H1 (cell line): ENCODE measurements at regions not wholly inside any gene's neighbourhood (a gene's known extent, or its start where the extent isn't known, plus 50 kb on each side); places are given as distances from the start of the nearest gene placed in this dataset.

Experiments
- CTCF ChIA-PET: fragments of 300-600 bp; sonication (Branson Sonifier 250); formaldehyde crosslinking; loops from one replicate; lab custom pipeline; 2021; ENCODE audit not compliant: partially characterized antibody; lab: Charles Lee
- POLR2A ChIA-PET: fragments of 300-600 bp; sonication (Branson Sonifier 250); formaldehyde crosslinking; loops from one replicate; lab custom pipeline; 2021; ENCODE audit warnings: inconsistent platforms; ENCODE audit not compliant: partially characterized antibody; lab: Charles Lee
- DNase-seq, 2 experiments: peaks; one replicate each; pipeline versions ENCODE4 v3.0.0 to v3.0.0-alpha.2; 2010 to 2022; ENCODE audit warnings: low spot score in 2 of 2, low read depth in 1 of 2, mixed read lengths in 1 of 2
- FAIRE-seq: peaks from 2 replicates; lab custom pipeline; 2011; peaks lifted over from hg19 to GRCh38; lab: Jason Lieb, UNC
- H2AFZ ChIP-seq: 2 replicates; pipeline ENCODE4 v1.8.1; 2012; ENCODE audit warnings: low read length, inconsistent platforms
- H2AK5ac ChIP-seq: 2 replicates; pipeline ENCODE4 v1.6.1; 2013; ENCODE audit warnings: low read depth, low read length
- H2BK120ac ChIP-seq: replicated peaks from 2 replicates; pipeline ENCODE3; 2013; ENCODE audit warnings: low read depth, low read length, inconsistent platforms
- H2BK12ac ChIP-seq: 2 replicates; pipeline ENCODE4 v1.6.1; 2013; ENCODE audit warnings: low read depth, low read length
- H2BK15ac ChIP-seq: 2 replicates; pipeline ENCODE4 v1.6.1; 2013; ENCODE audit warnings: low read length
- H2BK20ac ChIP-seq: 2 replicates; pipeline ENCODE4 v1.6.1; 2013; ENCODE audit warnings: low read length
- H2BK5ac ChIP-seq: 2 replicates; pipeline ENCODE4 v1.6.1; 2013; ENCODE audit warnings: low read depth, low read length
- H3K14ac ChIP-seq: 2 replicates; pipeline ENCODE4 v1.6.1; 2013; ENCODE audit warnings: inconsistent platforms; ENCODE audit not compliant: insufficient read length
- H3K18ac ChIP-seq: 2 replicates; pipeline ENCODE4 v1.6.1; 2013; ENCODE audit warnings: low read length; ENCODE audit errors: extremely low read depth
- H3K23ac ChIP-seq: 2 replicates; pipeline ENCODE4 v1.6.1; 2013; ENCODE audit warnings: inconsistent platforms; ENCODE audit not compliant: insufficient read length
- H3K23me2 ChIP-seq: 2 replicates; pipeline ENCODE4 v1.6.1; 2013; ENCODE audit warnings: low read depth, low read length
- H3K27ac ChIP-seq: 2 replicates; pipeline ENCODE4 v1.6.1; 2011; ENCODE audit warnings: low read depth, low read length, inconsistent platforms
- H3K27me3 ChIP-seq, 4 experiments: replicated peaks in 1 of 4; 1 replicate in 1 of 4; 2 replicates in 3 of 4; pipeline versions ENCODE4 v1.6.1 to v1.8.1; 2011 to 2013; ENCODE audit warnings: low read length in 3 of 4, mild to moderate bottlenecking in 3 of 4, inconsistent platforms in 2 of 4, mixed read lengths in 2 of 4, moderate library complexity in 1 of 4; ENCODE audit not compliant: control insufficient read depth in 3 of 4, insufficient read depth in 3 of 4; ENCODE audit errors: extremely low read depth in 1 of 4
- H3K36me3 ChIP-seq, 4 experiments: 2 replicates each; pipeline versions ENCODE4 v1.6.1 to v1.8.1; 2011 to 2013; ENCODE audit warnings: mild to moderate bottlenecking in 4 of 4, low read length in 3 of 4, moderate library complexity in 2 of 4, control low read depth in 1 of 4, inconsistent platforms in 1 of 4; ENCODE audit not compliant: insufficient read depth in 4 of 4, control insufficient read depth in 2 of 4
- H3K4ac ChIP-seq: replicated peaks from 2 replicates; pipeline ENCODE3; 2013; ENCODE audit warnings: low read length, low read depth, mixed read lengths, inconsistent platforms; ENCODE audit not compliant: insufficient read length
- H3K4me1 ChIP-seq, 4 experiments: replicated peaks in 1 of 4; 1 replicate in 1 of 4; 2 replicates in 3 of 4; pipeline versions ENCODE4 v1.6.1 to v1.8.1; 2011 to 2013; ENCODE audit warnings: low read length in 3 of 4, inconsistent platforms in 2 of 4, mixed read lengths in 1 of 4; ENCODE audit not compliant: insufficient read depth in 4 of 4, control insufficient read depth in 3 of 4
- H3K4me2 ChIP-seq, 2 experiments: 2 replicates each; pipeline versions ENCODE4 v1.6.1 to v1.8.1; 2011 to 2013; ENCODE audit warnings: low read depth in 2 of 2, low read length in 2 of 2, control low read depth in 1 of 2, inconsistent platforms in 1 of 2, mild to moderate bottlenecking in 1 of 2; ENCODE audit not compliant: insufficient read depth in 1 of 2
- H3K4me3 ChIP-seq, 4 experiments: fragments of 200-600, 300-600 bp in 1 of 4; sonication (generic), shearing (Covaris generic), sonication (Bioruptor Twin) in 1 of 4; 2 replicates each; pipeline versions ENCODE4 v1.5.1 to v1.8.1; 2011 to 2016; ENCODE audit warnings: low read length in 4 of 4, low read depth in 3 of 4, control low read depth in 2 of 4, inconsistent platforms in 2 of 4, mild to moderate bottlenecking in 2 of 4, mixed read lengths in 1 of 4, moderate library complexity in 1 of 4; ENCODE audit not compliant: insufficient read depth in 2 of 4; ENCODE audit errors: extremely low read depth in 1 of 4
- H3K56ac ChIP-seq: replicated peaks from 2 replicates; pipeline ENCODE3; 2013; ENCODE audit warnings: low read depth, mild to moderate bottlenecking, mixed read lengths, low read length, inconsistent platforms; ENCODE audit not compliant: insufficient read length
- H3K79me1 ChIP-seq: 2 replicates; pipeline ENCODE4 v1.6.1; 2013; ENCODE audit warnings: low read depth, low read length, control low read depth
- H3K79me2 ChIP-seq, 2 experiments: 2 replicates each; pipeline versions ENCODE4 v1.6.1 to v1.8.1; 2012 to 2013; ENCODE audit warnings: low read length in 2 of 2, mild to moderate bottlenecking in 2 of 2, inconsistent platforms in 1 of 2; ENCODE audit not compliant: insufficient read depth in 2 of 2, control insufficient read depth in 1 of 2
- H3K9ac ChIP-seq, 4 experiments: replicated peaks in 1 of 4; 1 replicate in 1 of 4; 2 replicates in 3 of 4; pipeline versions ENCODE4 v1.6.1 to v1.8.1; 2011 to 2013; ENCODE audit warnings: low read depth in 3 of 4, low read length in 3 of 4, control low read depth in 2 of 4, mild to moderate bottlenecking in 2 of 4, moderate library complexity in 2 of 4, inconsistent platforms in 1 of 4; ENCODE audit errors: extremely low read depth in 1 of 4
- H3K9me3 ChIP-seq, 2 experiments: 2 replicates each; pipeline versions ENCODE4 v1.6.1 to v1.8.1; 2012 to 2013; ENCODE audit warnings: mild to moderate bottlenecking in 2 of 2, moderate library complexity in 2 of 2, control low read depth in 1 of 2, inconsistent platforms in 1 of 2, low read depth in 1 of 2, low read length in 1 of 2, mixed read lengths in 1 of 2; ENCODE audit not compliant: insufficient read depth in 2 of 2
- H4K20me1 ChIP-seq, 2 experiments: replicated peaks in 1 of 2; 2 replicates each; pipeline versions ENCODE3 to v1.8.1; 2011 to 2013; ENCODE audit warnings: inconsistent platforms in 2 of 2, low read length in 2 of 2, mild to moderate bottlenecking in 1 of 2; ENCODE audit not compliant: insufficient read depth in 2 of 2, control insufficient read depth in 1 of 2
- H4K5ac ChIP-seq: 2 replicates; pipeline ENCODE4 v1.6.1; 2013; ENCODE audit warnings: low read length, low read depth, mixed read lengths, inconsistent platforms; ENCODE audit not compliant: insufficient read length
- H4K8ac ChIP-seq: 2 replicates; pipeline ENCODE4 v1.8.0; 2013; ENCODE audit warnings: mild to moderate bottlenecking, moderate library complexity, low read length, inconsistent platforms; ENCODE audit not compliant: insufficient read depth; ENCODE audit errors: extremely low read depth
- H4K91ac ChIP-seq: replicated peaks from 2 replicates; pipeline ENCODE3; 2013; ENCODE audit warnings: low read length, mixed read lengths, inconsistent platforms; ENCODE audit not compliant: insufficient read length
- CTCF ChIP-seq, 3 experiments: IDR thresholded peaks; 1 replicate in 2 of 3; 2 replicates in 1 of 3; pipeline versions ENCODE4 v1.5.1 to v1.6.1; 2011; ENCODE audit warnings: low read length in 3 of 3, mild to moderate bottlenecking in 3 of 3, inconsistent platforms in 2 of 3, low read depth in 1 of 3, moderate library complexity in 1 of 3; ENCODE audit not compliant: insufficient read depth in 1 of 3; ENCODE audit errors: control extremely low read depth in 1 of 3
- EGR1 ChIP-seq: IDR thresholded peaks from 2 replicates; pipeline ENCODE4 v1.6.1; 2011; ENCODE audit warnings: low read depth, low read length, borderline replicate concordance
- GTF2F1 ChIP-seq: IDR thresholded peaks from 2 replicates; pipeline ENCODE4 v1.6.1; 2012; ENCODE audit warnings: low read depth, low read length, improper control_type of control experiment, borderline replicate concordance
- JUND ChIP-seq: IDR thresholded peaks from 2 replicates; pipeline ENCODE4 v1.6.1; 2011; ENCODE audit warnings: mild to moderate bottlenecking, improper control_type of control experiment, low read length
- RAD21 ChIP-seq, 2 experiments: IDR thresholded peaks in 1 of 2; conservative IDR thresholded peaks in 1 of 2; 2 replicates each; pipeline ENCODE4 v1.6.1; 2011; ENCODE audit warnings: low read depth in 2 of 2, low read length in 2 of 2, improper control_type of control experiment in 1 of 2, inconsistent platforms in 1 of 2, mild to moderate bottlenecking in 1 of 2, moderate library complexity in 1 of 2
- SIRT6 ChIP-seq: IDR thresholded peaks from one replicate; pipeline ENCODE4 v1.7.1; 2012; ENCODE audit warnings: low read length, inconsistent platforms
- SRF ChIP-seq: IDR thresholded peaks from 2 replicates; pipeline ENCODE4 v1.6.1; 2011; ENCODE audit warnings: mild to moderate bottlenecking, low read depth, low read length, moderate library complexity
- WGBS, 2 experiments: shearing (Covaris generic) in 1 of 2; methylation state at CpG; one replicate each; pipeline versions ENCODE4 v1.1.6 to v1.1.7; 2013 to 2015; ENCODE audit warnings: low lambda C conversion rate in 2 of 2, mixed read lengths in 2 of 2, inconsistent platforms in 1 of 2, low coverage in 1 of 2, missing lambda C conversion rate in 1 of 2; ENCODE audit not compliant: insufficient replicate concordance in 2 of 2, insufficient coverage in 1 of 2, insufficient read length in 1 of 2; ENCODE audit errors: extremely low coverage in 1 of 2, missing lambda C conversion rate in 1 of 2; 5-methylcytosine and 5-hydroxymethylcytosine counted together

DNA sequence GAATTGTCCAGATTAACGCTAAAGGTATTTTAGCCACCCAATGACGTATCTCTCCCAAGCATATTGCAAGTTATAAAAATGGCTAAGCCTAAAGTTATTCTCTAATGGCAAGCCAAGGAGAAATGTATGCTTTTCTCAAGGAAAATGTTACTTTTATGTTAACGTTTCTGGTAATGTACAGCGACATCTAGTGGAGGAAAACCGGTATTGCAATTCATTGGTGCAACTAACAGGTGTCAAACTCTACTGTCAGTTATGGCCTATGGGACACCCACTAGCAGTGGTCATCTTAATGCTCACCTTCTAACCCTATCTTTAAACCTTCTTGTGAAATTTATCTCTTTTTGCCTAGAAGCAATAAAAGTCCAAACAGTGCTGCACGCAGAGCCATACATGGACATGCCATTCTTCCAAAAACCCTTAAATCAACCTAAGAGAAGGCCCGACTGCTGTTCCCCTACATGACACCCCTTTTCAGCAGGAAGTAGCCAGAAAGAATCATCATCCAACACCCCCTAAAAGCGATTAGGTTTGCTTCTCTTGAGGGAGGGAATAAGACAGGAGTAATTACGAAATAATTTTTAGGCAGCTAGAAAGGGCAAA lies 68.7 kb upstream of the LRIF1 start:
- H3K4me2 ChIP-seq = no peak overlapping the region
- no peak overlapping the region for H3K18ac ChIP-seq
- no peaks in the 10 kb centered on the region for H3K36me3 ChIP-seq
- no peak overlapping the region for H3K56ac ChIP-seq
- FAIRE-seq (peak; percentile 63), DNase-seq (no peak)
- ChIA-PET CTCF (interaction anchor here (0.8 to 1.2 kb wide), 4 partner anchors 40 to 218 kb away, joined by 3 to 5 read pairs (median 4); no protein-coding TSS in a partner anchor), POLR2A (no interaction called here)
- H3K4me3 ChIP-seq = no peak overlapping the region
- 16% methylated on average over 9 of the region's 9 CpGs; no CpG with 5 or more reads in 1 of the 2 experiments for WGBS, 2 experiments
- H4K5ac ChIP-seq = no peak overlapping the region
- no peaks in the 10 kb centered on the region for H3K27me3 ChIP-seq
- TF ChIP-seq SRF = no peak
- TF ChIP-seq RAD21 (IDR thresholded peaks at IDR 0.05 in 1 of 2, conservative IDR thresholded peaks at IDR 0.05 in 1 of 2; ENCODE audit: low read depth in 2 of 2, low read length in 2 of 2) = peak; percentile 52 to 56
- no peak for TF ChIP-seq GTF2F1
- TF ChIP-seq CTCF (IDR thresholded peaks at IDR 0.05; ENCODE audit: control extremely low read depth in 1 of 3, insufficient read depth in 1 of 3, low read depth in 1 of 3, low read length in 3 of 3) = peak in 2 of 3 experiments; percentile 39 to 72; a peak in 2 of 4 replicates
- no peak for TF ChIP-seq SIRT6
- TF ChIP-seq JUND = no peak
- no peak for TF ChIP-seq EGR1
- H3K27ac ChIP-seq = no peak overlapping the region
- no peaks in the 10 kb centered on the region for H3K79me2 ChIP-seq
- H3K9me3 ChIP-seq = peaks cover 0 to 6% of the 10 kb centered on the region in 2 experiments; a peak in 1 of 4 replicates
- no peak overlapping the region for H4K91ac ChIP-seq
- no peak overlapping the region for H3K4ac ChIP-seq
- no peak overlapping the region for H2BK12ac ChIP-seq
- H2AFZ ChIP-seq = no peak overlapping the region
- no peaks in the 10 kb centered on the region; the same call in 1 of the 2 replicates for H3K23me2 ChIP-seq
- no peaks in the 10 kb centered on the region for H3K4me1 ChIP-seq
- H2BK15ac ChIP-seq = no peak overlapping the region
- H3K9ac ChIP-seq = no peak overlapping the region
- no peak overlapping the region for H2AK5ac ChIP-seq
- H3K79me1 ChIP-seq = no peaks in the 10 kb centered on the region
- no peak overlapping the region for H3K23ac ChIP-seq
- no peak overlapping the region for H3K14ac ChIP-seq
- H4K20me1 ChIP-seq = no peaks in the 10 kb centered on the region
- no peak overlapping the region for H4K8ac ChIP-seq
- H2BK120ac ChIP-seq = no peak overlapping the region
- no peak overlapping the region for H2BK20ac ChIP-seq
- no peak overlapping the region for H2BK5ac ChIP-seq
